Naive thymus-derived CD4-positive, alpha-beta T cell (primary cell): ENCODE measurements at regions not wholly inside any gene's neighbourhood (a gene's known extent, or its start where the extent isn't known, plus 50 kb on each side); places are given as distances from the start of the nearest gene placed in this dataset.

Experiments used
- ATAC-seq: fragments of 150-1000 bp; cut with Tn5 transposase; 2 replicates; pipeline ENCODE4 v1.10.0; 2021; ENCODE audit warnings: mild to moderate bottlenecking, moderate library complexity
- CTCF ChIA-PET: fragments of 350-600 bp; sonication (Branson Sonifier 250); formaldehyde crosslinking; loops from one replicate; lab custom pipeline; 2021; ENCODE audit warnings: antibody characterized with exemption; lab: Charles Lee
- POLR2A ChIA-PET: fragments of 350-600 bp; sonication (Branson Sonifier 250); formaldehyde crosslinking; loops from one replicate; lab custom pipeline; 2021; ENCODE audit warnings: antibody characterized with exemption, inconsistent platforms; lab: Charles Lee
- DNase-seq, 9 donors: peaks; one replicate each; pipeline versions ENCODE4 v3.0.0 to v3.0.0-alpha.2; 2020 to 2022; ENCODE audit warnings: mixed read lengths in 1 of 9
- H3K27ac ChIP-seq: one replicate; pipeline ENCODE4 v1.7.0; 2013; ENCODE audit warnings: mild to moderate bottlenecking, low read depth, low read length, moderate library complexity
- H3K27me3 ChIP-seq, 2 donors: one replicate each; pipeline ENCODE4 v1.7.0; 2013; ENCODE audit warnings: low read length in 2 of 2, mild to moderate bottlenecking in 2 of 2, moderate library complexity in 2 of 2; ENCODE audit not compliant: control insufficient read depth in 2 of 2, insufficient read depth in 2 of 2
- H3K36me3 ChIP-seq, 3 experiments: 1 replicate in 2 of 3; 2 replicates in 1 of 3; pipeline ENCODE4 v1.7.0; 2013; ENCODE audit warnings: low read length in 3 of 3, mild to moderate bottlenecking in 3 of 3, moderate library complexity in 1 of 3; ENCODE audit not compliant: insufficient read depth in 3 of 3, control insufficient read depth in 2 of 3
- H3K4me1 ChIP-seq, 2 donors: one replicate each; pipeline ENCODE4 v1.7.0; 2013; ENCODE audit warnings: low read length in 2 of 2, mild to moderate bottlenecking in 2 of 2, moderate library complexity in 1 of 2; ENCODE audit not compliant: control insufficient read depth in 2 of 2, insufficient read depth in 2 of 2
- H3K4me3 ChIP-seq: 2 replicates; pipeline ENCODE4 v1.7.0; 2013; ENCODE audit warnings: mild to moderate bottlenecking, low read length
- H3K9me3 ChIP-seq, 3 experiments: 1 replicate in 2 of 3; 2 replicates in 1 of 3; pipeline ENCODE4 v1.7.0; 2013; ENCODE audit warnings: low read length in 3 of 3; ENCODE audit not compliant: control insufficient read depth in 2 of 3
- H3K27ac Mint-ChIP-seq, 9 donors: one replicate each; pipeline ENCODE4 v1.8.0; 2020 to 2022; ENCODE audit warnings: mixed read lengths in 9 of 9, mild to moderate bottlenecking in 8 of 9, moderate library complexity in 5 of 9, inconsistent platforms in 2 of 9
- H3K27me3 Mint-ChIP-seq, 5 donors: one replicate each; pipeline ENCODE4 v1.8.0; 2021 to 2022; ENCODE audit warnings: mixed read lengths in 5 of 5, mild to moderate bottlenecking in 1 of 5
- H3K36me3 Mint-ChIP-seq, 5 donors: one replicate each; pipeline ENCODE4 v1.8.0; 2020 to 2022; ENCODE audit warnings: mixed read lengths in 5 of 5, mild to moderate bottlenecking in 3 of 5, inconsistent platforms in 1 of 5
- H3K4me1 Mint-ChIP-seq, 7 donors: one replicate each; pipeline ENCODE4 v1.8.0; 2020 to 2022; ENCODE audit warnings: mixed read lengths in 7 of 7, mild to moderate bottlenecking in 3 of 7, inconsistent platforms in 1 of 7
- H3K4me3 Mint-ChIP-seq, 10 donors: one replicate each; pipeline ENCODE4 v1.8.0; 2020 to 2022; ENCODE audit warnings: mild to moderate bottlenecking in 10 of 10, mixed read lengths in 10 of 10, moderate library complexity in 6 of 10, inconsistent platforms in 2 of 10
- H3K9me3 Mint-ChIP-seq, 11 donors: one replicate each; pipeline ENCODE4 v1.8.0; 2020 to 2022; ENCODE audit warnings: mixed read lengths in 11 of 11, mild to moderate bottlenecking in 4 of 11, inconsistent platforms in 1 of 11, moderate library complexity in 1 of 11
- intact Hi-C, 2 donors: fragments of 100-400 bp; cut with micrococcal nuclease; formaldehyde crosslinking; loops; one replicate each; pipeline ENCODE4 v1.15.1; 2023

DNA sequence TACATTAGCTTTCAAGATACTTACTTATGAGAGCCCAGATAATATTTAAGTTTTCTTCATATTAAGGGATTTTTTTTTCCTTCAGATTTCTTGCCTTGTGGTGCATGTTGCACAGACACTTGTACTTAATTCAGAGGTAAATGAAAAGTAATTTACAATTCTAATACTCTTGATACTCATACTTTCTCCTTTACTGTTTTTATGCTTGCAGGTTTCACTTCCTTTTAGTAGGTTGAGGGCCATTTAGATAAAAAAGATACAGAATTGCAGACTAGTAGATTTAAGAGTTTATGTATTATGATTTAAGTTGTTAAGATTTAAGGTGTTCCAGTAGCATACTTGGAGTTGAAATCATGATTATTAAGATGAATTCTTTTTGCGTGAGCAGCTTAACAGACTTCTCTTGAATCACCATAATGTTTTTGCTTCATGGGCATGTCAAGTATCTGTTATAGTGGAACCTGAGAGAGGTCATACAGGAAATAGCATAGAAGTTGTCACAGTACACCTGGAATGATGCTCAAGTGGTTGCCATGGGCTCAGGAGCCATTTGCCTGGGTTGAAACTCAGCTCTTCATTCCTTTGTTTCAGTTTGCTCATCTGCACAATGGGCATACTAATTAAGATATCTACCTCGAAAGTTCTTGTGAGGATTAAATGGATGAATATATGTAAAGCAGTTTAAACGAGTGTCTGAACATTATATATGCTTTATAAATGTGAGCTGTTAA is 174.8 kb upstream of the PRPS1L1 start:
- Mint-ChIP-seq H3K9me3 (no peaks in the 10 kb centered on the region), H3K4me1 (no peaks in the 10 kb centered on the region), H3K4me3 (no peak overlapping the region), H3K27ac (no peak overlapping the region), H3K27me3 (no peaks in the 10 kb centered on the region), H3K36me3 (no peaks in the 10 kb centered on the region)
- CTCF ChIA-PET, result no interaction called here
- H3K9me3 ChIP-seq, result no peaks in the 10 kb centered on the region
- DNase-seq, result no peak
- no peak overlapping the region for H3K27ac ChIP-seq
- ATAC-seq, result no peak
- intact Hi-C loops, result no loop called here
- H3K4me3 ChIP-seq, result no peak overlapping the region
- POLR2A ChIA-PET, result no interaction called here
- no peaks in the 10 kb centered on the region for H3K4me1 ChIP-seq
- no peaks in the 10 kb centered on the region for H3K36me3 ChIP-seq
- H3K27me3 ChIP-seq, result no peaks in the 10 kb centered on the region

DNA sequence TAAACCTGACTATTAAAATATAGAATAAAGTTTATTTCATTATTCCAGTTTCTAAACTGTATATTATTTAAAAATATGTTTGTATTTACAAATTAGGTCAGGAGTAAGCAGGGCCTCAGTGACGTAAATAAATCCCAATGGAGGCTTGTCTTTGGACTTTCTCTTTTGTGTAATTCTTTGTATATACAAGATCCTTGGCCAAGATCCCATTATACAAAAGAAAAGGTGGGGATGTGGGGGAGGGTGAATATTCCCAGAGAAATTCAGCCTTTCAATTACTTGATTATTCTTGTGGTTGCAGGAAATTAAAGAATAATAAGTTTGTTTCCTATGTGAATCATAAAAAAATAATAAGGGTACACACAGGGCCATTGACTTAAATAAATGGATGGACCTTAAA is 178.7 kb upstream of the PRPS1L1 start:
- H3K27me3 Mint-ChIP-seq, result no peaks in the 10 kb centered on the region
- no peak overlapping the region for H3K27ac Mint-ChIP-seq
- no peak overlapping the region for H3K4me3 ChIP-seq
- no peak overlapping the region for H3K27ac ChIP-seq
- H3K9me3 Mint-ChIP-seq, result no peaks in the 10 kb centered on the region
- ChIA-PET POLR2A (no interaction called here), CTCF (no interaction called here)
- no peaks in the 10 kb centered on the region for H3K4me1 ChIP-seq
- no peaks in the 10 kb centered on the region for H3K4me1 Mint-ChIP-seq
- intact Hi-C loops, result no loop called here
- no peaks in the 10 kb centered on the region for H3K9me3 ChIP-seq
- H3K4me3 Mint-ChIP-seq, result no peak overlapping the region
- no peaks in the 10 kb centered on the region for H3K36me3 ChIP-seq
- no peaks in the 10 kb centered on the region for H3K36me3 Mint-ChIP-seq
- no peak for DNase-seq
- H3K27me3 ChIP-seq, result no peaks in the 10 kb centered on the region
- ATAC-seq, result no peak

DNA sequence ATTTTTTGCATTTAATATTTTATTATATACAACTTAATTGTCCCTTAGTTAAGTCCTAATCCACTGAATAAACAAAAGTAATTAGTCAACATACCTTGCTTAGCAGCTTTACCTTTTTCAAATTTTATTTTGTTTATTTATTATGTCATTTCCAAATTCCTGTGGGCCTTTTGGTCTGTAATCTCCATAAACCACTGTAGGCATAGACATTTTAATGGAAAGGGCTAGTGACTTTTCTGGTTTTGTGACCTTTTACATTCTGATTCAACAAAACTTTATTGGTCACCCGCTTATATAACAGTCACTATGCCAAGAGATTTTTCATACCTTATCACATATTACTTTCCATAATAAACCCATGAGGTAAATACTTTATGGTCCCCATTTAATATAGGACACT is 181.3 kb upstream of the PRPS1L1 start:
- no peak for ATAC-seq

DNA sequence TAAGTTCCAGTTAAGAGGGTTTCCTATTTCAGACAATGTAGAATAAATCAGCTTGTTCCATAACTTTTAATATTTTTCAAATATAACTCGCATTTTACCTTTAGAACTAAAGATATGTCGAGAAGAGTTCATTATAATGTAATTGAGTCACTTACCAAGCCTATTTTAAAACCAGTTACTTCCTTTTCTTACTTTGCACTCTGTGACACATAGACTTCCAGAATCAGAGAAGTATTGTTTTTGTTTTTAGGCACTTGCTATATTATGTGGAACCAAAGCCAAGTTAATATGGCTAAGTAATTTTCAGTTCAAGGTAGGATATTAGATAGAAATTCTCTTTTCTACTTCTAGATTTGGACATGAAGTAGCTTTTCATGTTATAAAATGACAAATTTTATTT is 182.7 kb upstream of the PRPS1L1 start:
- Histone ChIP-seq H3K36me3 (no peaks in the 10 kb centered on the region), H3K4me1 (no peaks in the 10 kb centered on the region), H3K9me3 (no peaks in the 10 kb centered on the region), H3K4me3 (no peak overlapping the region), H3K27ac (no peak overlapping the region), H3K27me3 (no peaks in the 10 kb centered on the region)
- intact Hi-C loops, result no loop called here
- H3K36me3 Mint-ChIP-seq, result no peaks in the 10 kb centered on the region
- ATAC-seq, result no peak
- H3K27me3 Mint-ChIP-seq, result no peaks in the 10 kb centered on the region
- H3K4me3 Mint-ChIP-seq, result no peak overlapping the region
- ChIA-PET CTCF (no interaction called here), POLR2A (no interaction called here)
- H3K4me1 Mint-ChIP-seq, result peaks cover 0 to 3% (median 0%) of the 10 kb centered on the region in 7 donors
- H3K9me3 Mint-ChIP-seq, result no peaks in the 10 kb centered on the region
- no peak overlapping the region for H3K27ac Mint-ChIP-seq
- DNase-seq, result no peak

More for the DNA sequence above, 181.3 kb upstream of the PRPS1L1 start:
- Mint-ChIP-seq H3K36me3 (no peaks in the 10 kb centered on the region), H3K9me3 (no peaks in the 10 kb centered on the region), H3K27ac (no peak overlapping the region), H3K27me3 (no peaks in the 10 kb centered on the region), H3K4me3 (no peak overlapping the region), H3K4me1 (peaks cover 0 to 3% (median 0%) of the 10 kb centered on the region in 7 donors)
- POLR2A ChIA-PET, result no interaction called here
- intact Hi-C loops, result no loop called here
- H3K9me3 ChIP-seq, result no peaks in the 10 kb centered on the region
- H3K4me1 ChIP-seq, result no peaks in the 10 kb centered on the region
- no peak overlapping the region for H3K4me3 ChIP-seq
- H3K27me3 ChIP-seq, result no peaks in the 10 kb centered on the region
- CTCF ChIA-PET, result no interaction called here
- no peaks in the 10 kb centered on the region for H3K36me3 ChIP-seq
- DNase-seq, result no peak
- H3K27ac ChIP-seq, result no peak overlapping the region

DNA sequence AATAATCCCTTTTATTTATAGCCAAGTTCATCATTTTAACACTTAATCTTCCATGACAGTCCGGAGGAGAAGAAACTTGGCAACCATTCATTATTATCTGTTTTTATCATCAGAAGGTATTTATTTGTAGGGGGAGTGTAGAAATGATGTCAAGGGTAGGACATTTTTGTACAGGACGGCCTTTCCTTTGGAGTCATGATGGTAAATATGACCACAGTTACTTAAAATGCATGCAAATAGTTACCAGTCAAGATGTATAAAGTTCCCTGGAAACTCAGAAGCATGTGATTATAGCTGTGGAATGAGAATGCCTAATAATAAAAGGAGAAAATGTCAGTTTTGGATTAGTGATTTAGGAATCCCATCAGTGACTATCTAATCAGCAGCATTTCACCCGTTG is 183.1 kb upstream of the PRPS1L1 start:
- ATAC-seq, result no peak
- Mint-ChIP-seq H3K36me3 (no peaks in the 10 kb centered on the region), H3K4me3 (no peak overlapping the region), H3K4me1 (peaks cover 0 to 3% (median 0%) of the 10 kb centered on the region in 7 donors), H3K9me3 (no peaks in the 10 kb centered on the region), H3K27me3 (no peaks in the 10 kb centered on the region), H3K27ac (no peak overlapping the region)
- intact Hi-C loops, result no loop called here
- ChIA-PET POLR2A (no interaction called here), CTCF (no interaction called here)
- Histone ChIP-seq H3K27ac (no peak overlapping the region), H3K9me3 (no peaks in the 10 kb centered on the region), H3K4me1 (no peaks in the 10 kb centered on the region), H3K27me3 (no peaks in the 10 kb centered on the region), H3K4me3 (no peak overlapping the region), H3K36me3 (no peaks in the 10 kb centered on the region)
- DNase-seq, result no peak

DNA sequence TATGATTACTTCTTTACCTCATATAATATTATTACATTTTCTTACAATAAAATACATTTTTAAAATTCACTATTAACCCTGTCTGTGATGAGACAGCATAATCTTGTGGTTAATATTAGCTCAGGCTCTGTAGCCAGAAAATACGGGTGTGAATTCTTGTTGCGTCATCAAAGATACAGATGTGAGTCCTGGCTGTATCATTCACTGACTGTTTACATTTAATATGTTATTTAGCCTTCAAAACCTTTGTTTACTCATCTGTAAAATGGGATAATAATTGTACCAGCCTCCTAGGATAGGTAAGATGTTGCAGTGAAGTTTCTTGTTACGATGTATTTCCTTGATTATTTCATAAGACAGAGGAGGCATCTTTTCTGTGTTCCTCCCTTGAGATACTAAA is 184.7 kb upstream of the PRPS1L1 start:
- intact Hi-C loops, result no loop called here
- Mint-ChIP-seq H3K27me3 (no peaks in the 10 kb centered on the region), H3K4me1 (peaks cover 0 to 5% (median 0%) of the 10 kb centered on the region in 7 donors), H3K9me3 (no peaks in the 10 kb centered on the region), H3K4me3 (no peak overlapping the region), H3K36me3 (no peaks in the 10 kb centered on the region), H3K27ac (no peak overlapping the region)
- Histone ChIP-seq H3K36me3 (no peaks in the 10 kb centered on the region), H3K27ac (no peak overlapping the region), H3K27me3 (no peaks in the 10 kb centered on the region), H3K4me1 (no peaks in the 10 kb centered on the region), H3K4me3 (no peak overlapping the region), H3K9me3 (no peaks in the 10 kb centered on the region)
- ATAC-seq (no peak), DNase-seq (no peak)
- ChIA-PET CTCF (no interaction called here), POLR2A (no interaction called here)

DNA sequence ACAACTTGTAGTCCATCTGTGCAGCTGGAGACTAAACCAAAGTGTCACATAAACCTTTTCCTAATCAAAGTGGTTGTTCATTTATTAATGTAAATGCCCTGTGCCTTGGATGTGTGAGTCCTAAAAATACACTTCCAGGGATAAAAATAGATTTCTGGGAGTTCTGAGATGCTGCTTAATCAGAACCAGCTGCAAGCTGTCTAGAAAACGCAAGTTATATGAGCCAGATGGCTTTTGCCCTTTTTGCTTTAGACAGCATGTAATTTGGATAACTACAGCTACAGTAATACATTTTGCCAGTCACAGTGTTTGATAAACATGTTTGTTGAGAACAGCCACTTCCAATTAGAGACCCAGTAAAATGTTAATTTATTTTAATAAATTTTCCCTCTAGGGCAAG is 185.1 kb upstream of the PRPS1L1 start:
- Mint-ChIP-seq H3K36me3 (no peaks in the 10 kb centered on the region), H3K4me1 (peaks cover 0 to 5% (median 0%) of the 10 kb centered on the region in 7 donors), H3K27ac (no peak overlapping the region), H3K4me3 (no peak overlapping the region), H3K27me3 (no peaks in the 10 kb centered on the region), H3K9me3 (no peaks in the 10 kb centered on the region)
- Histone ChIP-seq H3K27me3 (no peaks in the 10 kb centered on the region), H3K9me3 (no peaks in the 10 kb centered on the region), H3K4me1 (no peaks in the 10 kb centered on the region), H3K27ac (no peak overlapping the region), H3K36me3 (no peaks in the 10 kb centered on the region), H3K4me3 (no peak overlapping the region)
- CTCF ChIA-PET, result no interaction called here
- POLR2A ChIA-PET, result no interaction called here
- no peak for DNase-seq
- intact Hi-C loops, result no loop called here
- no peak for ATAC-seq
